ENCODE measurements at regions not wholly inside any gene's neighbourhood (a gene's known extent, or its start where the extent isn't known, plus 50 kb on each side); places are given as distances from the start of the nearest gene placed in this dataset.

- CTCF ChIA-PET: no interaction called here
- Histone ChIP-seq H3K27ac (ENCODE audit: low read length in 2 of 2) (no peak overlapping the region), H2AFZ (ENCODE audit: insufficient read depth, low read depth, low read length, poor library complexity, severe bottlenecking) (no peak overlapping the region), H3K27me3 (replicated peaks in 1 of 4; ENCODE audit: control extremely low read depth in 1 of 4, control insufficient read depth in 3 of 4, insufficient read depth in 4 of 4, low read length in 3 of 4) (no peaks in the 10 kb centered on the region), H3K79me2 (ENCODE audit: control insufficient read depth, insufficient read depth, low read length) (no peaks in the 10 kb centered on the region), H3K4me1 (ENCODE audit: control insufficient read depth in 2 of 2, insufficient read depth in 2 of 2, low read length in 2 of 2) (no peaks in the 10 kb centered on the region), H3K4me3 (ENCODE audit: control extremely low read depth in 1 of 5, extremely low read depth in 1 of 5, insufficient read depth in 1 of 5, low read depth in 2 of 5, low read length in 4 of 5) (no peak overlapping the region), H3K4me2 (replicated peaks; ENCODE audit: low read depth, low read length, poor library complexity, severe bottlenecking) (no peak overlapping the region), H3K9ac (ENCODE audit: low read length) (no peak overlapping the region), H3K9me3 (ENCODE audit: control extremely low read depth in 1 of 3, control insufficient read depth in 2 of 3, insufficient read depth in 1 of 3, low read length in 2 of 3) (no peaks in the 10 kb centered on the region), H4K20me1 (ENCODE audit: control insufficient read depth, insufficient read depth, low read length, poor library complexity, severe bottlenecking) (no peaks in the 10 kb centered on the region), H3K36me3 (replicated peaks in 1 of 2; ENCODE audit: control extremely low read depth in 1 of 2, control insufficient read depth in 1 of 2, extremely low read depth in 1 of 2, insufficient read depth in 2 of 2, low read length in 1 of 2) (no peaks in the 10 kb centered on the region)
- intact Hi-C loops (cut with micrococcal nuclease): no loop called here
- no peak overlapping the region for H3K4me3 Mint-ChIP-seq
- TF ChIP-seq, protein P1, sequence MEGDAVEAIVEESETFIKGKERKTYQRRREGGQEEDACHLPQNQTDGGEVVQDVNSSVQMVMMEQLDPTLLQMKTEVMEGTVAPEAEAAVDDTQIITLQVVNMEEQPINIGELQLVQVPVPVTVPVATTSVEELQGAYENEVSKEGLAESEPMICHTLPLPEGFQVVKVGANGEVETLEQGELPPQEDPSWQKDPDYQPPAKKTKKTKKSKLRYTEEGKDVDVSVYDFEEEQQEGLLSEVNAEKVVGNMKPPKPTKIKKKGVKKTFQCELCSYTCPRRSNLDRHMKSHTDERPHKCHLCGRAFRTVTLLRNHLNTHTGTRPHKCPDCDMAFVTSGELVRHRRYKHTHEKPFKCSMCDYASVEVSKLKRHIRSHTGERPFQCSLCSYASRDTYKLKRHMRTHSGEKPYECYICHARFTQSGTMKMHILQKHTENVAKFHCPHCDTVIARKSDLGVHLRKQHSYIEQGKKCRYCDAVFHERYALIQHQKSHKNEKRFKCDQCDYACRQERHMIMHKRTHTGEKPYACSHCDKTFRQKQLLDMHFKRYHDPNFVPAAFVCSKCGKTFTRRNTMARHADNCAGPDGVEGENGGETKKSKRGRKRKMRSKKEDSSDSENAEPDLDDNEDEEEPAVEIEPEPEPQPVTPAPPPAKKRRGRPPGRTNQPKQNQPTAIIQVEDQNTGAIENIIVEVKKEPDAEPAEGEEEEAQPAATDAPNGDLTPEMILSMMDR (IDR thresholded peaks at IDR 0.05): no peak
- TF ChIP-seq EZH2 (IDR thresholded peaks at IDR 0.05; ENCODE audit: borderline replicate concordance, insufficient read depth, low read depth, low read length, poor library complexity, severe bottlenecking): no peak
- POLR2A ChIA-PET: no interaction called here
- H3K4me1 Mint-ChIP-seq: no peaks in the 10 kb centered on the region
- WGBS (ENCODE audit: insufficient coverage): 87% methylated on average over 3 of the region's 4 CpGs
- no peaks in the 10 kb centered on the region for H3K27me3 Mint-ChIP-seq
- ATAC-seq (ENCODE audit: low read depth) (no peak), DNase-seq (no peak)
- no peaks in the 10 kb centered on the region for H3K9me3 Mint-ChIP-seq (ENCODE audit: insufficient read depth)
- no peak overlapping the region for H3K27ac Mint-ChIP-seq
These were observed 229.3 kb downstream of the HS3ST3A1 start for GRCh38 chr17:13372432-13372831.

DNA sequence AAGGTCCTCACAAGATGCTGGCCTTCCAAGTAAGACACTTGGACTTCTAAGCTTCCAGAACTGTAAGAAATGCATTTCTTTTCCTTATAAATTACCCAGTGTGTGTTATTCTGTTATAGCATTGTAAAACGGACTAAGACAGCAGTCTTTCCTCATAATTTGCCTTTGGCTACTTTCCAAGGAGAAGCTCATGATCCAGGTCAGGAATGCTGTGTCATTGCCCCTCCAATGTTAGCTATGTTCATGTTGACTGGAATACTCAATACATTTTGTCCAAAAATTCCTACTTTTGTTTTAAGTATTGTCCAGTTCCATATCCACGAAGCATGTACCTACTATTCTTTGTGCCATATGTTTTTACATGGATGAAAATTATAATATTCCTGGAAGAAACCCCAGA, 234.6 kb downstream of the HS3ST3A1 start:
- ChIA-PET POLR2A (no interaction called here), CTCF (no interaction called here)
- Histone ChIP-seq H3K4me1 (ENCODE audit: control insufficient read depth in 2 of 2, insufficient read depth in 2 of 2, low read length in 2 of 2) (no peaks in the 10 kb centered on the region), H3K9me3 (ENCODE audit: control extremely low read depth in 1 of 3, control insufficient read depth in 2 of 3, insufficient read depth in 1 of 3, low read length in 2 of 3) (no peaks in the 10 kb centered on the region), H3K4me3 (ENCODE audit: control extremely low read depth in 1 of 5, extremely low read depth in 1 of 5, insufficient read depth in 1 of 5, low read depth in 2 of 5, low read length in 4 of 5) (no peak overlapping the region), H3K4me2 (replicated peaks; ENCODE audit: low read depth, low read length, poor library complexity, severe bottlenecking) (no peak overlapping the region), H3K27me3 (replicated peaks in 1 of 4; ENCODE audit: control extremely low read depth in 1 of 4, control insufficient read depth in 3 of 4, insufficient read depth in 4 of 4, low read length in 3 of 4) (no peaks in the 10 kb centered on the region), H3K9ac (ENCODE audit: low read length) (no peak overlapping the region), H2AFZ (ENCODE audit: insufficient read depth, low read depth, low read length, poor library complexity, severe bottlenecking) (no peak overlapping the region), H3K27ac (ENCODE audit: low read length in 2 of 2) (no peak overlapping the region), H3K36me3 (replicated peaks in 1 of 2; ENCODE audit: control extremely low read depth in 1 of 2, control insufficient read depth in 1 of 2, extremely low read depth in 1 of 2, insufficient read depth in 2 of 2, low read length in 1 of 2) (no peaks in the 10 kb centered on the region), H4K20me1 (ENCODE audit: control insufficient read depth, insufficient read depth, low read length, poor library complexity, severe bottlenecking) (no peaks in the 10 kb centered on the region), H3K79me2 (ENCODE audit: control insufficient read depth, insufficient read depth, low read length) (no peaks in the 10 kb centered on the region)
- no peak overlapping the region for H3K4me3 Mint-ChIP-seq
- no peaks in the 10 kb centered on the region for H3K27me3 Mint-ChIP-seq
- WGBS (ENCODE audit: insufficient coverage): no CpG with 5 or more reads among the region's 2 CpGs
- DNase-seq (no peak), ATAC-seq (ENCODE audit: low read depth) (no peak)
- no peak overlapping the region for H3K27ac Mint-ChIP-seq
- H3K9me3 Mint-ChIP-seq (ENCODE audit: insufficient read depth): no peaks in the 10 kb centered on the region
- H3K4me1 Mint-ChIP-seq: no peaks in the 10 kb centered on the region
- intact Hi-C loops (cut with micrococcal nuclease): no loop called here
- TF ChIP-seq, protein P1 (IDR thresholded peaks at IDR 0.05): no peak
- no peak for TF ChIP-seq EZH2 (IDR thresholded peaks at IDR 0.05; ENCODE audit: borderline replicate concordance, insufficient read depth, low read depth, low read length, poor library complexity, severe bottlenecking)
